ENCODE measurements at regions not wholly inside any gene's neighbourhood (a gene's known extent, or its start where the extent isn't known, plus 50 kb on each side); places are given as distances from the start of the nearest gene placed in this dataset.

GRCh38 chr12:90645181-90645580, 309.8 kb downstream of the CCER1 start:
- intact Hi-C loops (cut with DNase I), result no loop called here
- DNase-seq, result no peak
- TF ChIP-seq POLR2A (IDR thresholded peaks at IDR 0.05) (no peak), CTCF (IDR thresholded peaks at IDR 0.05) (no peak)
- H3K36me3 ChIP-seq (replicated peaks in 1 of 2; ENCODE audit: insufficient read depth in 1 of 2, low read depth in 2 of 2), result no peaks in the 10 kb centered on the region
- no peak overlapping the region for H3K27ac ChIP-seq
- WGBS, 2 donors, result 49 to 54% methylated on average over 1 of the region's 1 CpG
- H3K4me1 ChIP-seq, result no peaks in the 10 kb centered on the region
- no peaks in the 10 kb centered on the region for H3K27me3 ChIP-seq
- H3K4me3 ChIP-seq, result no peak overlapping the region
- no peak for ATAC-seq
- no peaks in the 10 kb centered on the region for H3K9me3 ChIP-seq

GRCh38 chr12:90631591-90632212, 323.3 kb downstream of the CCER1 start:
- H3K4me1 ChIP-seq, result no peaks in the 10 kb centered on the region
- no peak for ATAC-seq
- H3K27ac ChIP-seq, result no peak overlapping the region
- H3K27me3 ChIP-seq, result no peaks in the 10 kb centered on the region
- no peaks in the 10 kb centered on the region for H3K36me3 ChIP-seq (replicated peaks in 1 of 2; ENCODE audit: insufficient read depth in 1 of 2, low read depth in 2 of 2)
- H3K4me3 ChIP-seq, result no peak overlapping the region
- no peak for DNase-seq
- TF ChIP-seq POLR2A (IDR thresholded peaks at IDR 0.05) (no peak), CTCF (IDR thresholded peaks at IDR 0.05) (no peak)
- intact Hi-C loops (cut with DNase I), result no loop called here
- no peaks in the 10 kb centered on the region for H3K9me3 ChIP-seq
- 0% methylated on average over 1 of the region's 1 CpG for WGBS, 2 donors

- H3K27me3 ChIP-seq, result no peaks in the 10 kb centered on the region
- H3K4me1 ChIP-seq, result no peaks in the 10 kb centered on the region
- no peak overlapping the region for H3K4me3 ChIP-seq
- no peaks in the 10 kb centered on the region for H3K36me3 ChIP-seq (replicated peaks in 1 of 2; ENCODE audit: insufficient read depth in 1 of 2, low read depth in 2 of 2)
- no peaks in the 10 kb centered on the region for H3K9me3 ChIP-seq
- TF ChIP-seq CTCF (IDR thresholded peaks at IDR 0.05) (no peak), POLR2A (IDR thresholded peaks at IDR 0.05) (no peak)
- DNase-seq, result no peak
- intact Hi-C loops (cut with DNase I), result no loop called here
- ATAC-seq, result no peak
- no peak overlapping the region for H3K27ac ChIP-seq
Observed at GRCh38 chr12:90630006-90630405, 325.0 kb downstream of the CCER1 start.

GRCh38 chr12:90628213-90628612, 326.8 kb downstream of the CCER1 start:
- WGBS, 2 donors, result 28 to 29% methylated on average over 1 of the region's 1 CpG
- no peak for ATAC-seq
- DNase-seq, result no peak
- no peak for TF ChIP-seq CTCF (IDR thresholded peaks at IDR 0.05)
- TF ChIP-seq POLR2A (IDR thresholded peaks at IDR 0.05), result no peak
- no peaks in the 10 kb centered on the region for H3K9me3 ChIP-seq
- H3K4me1 ChIP-seq, result no peaks in the 10 kb centered on the region
- intact Hi-C loops (cut with DNase I), result no loop called here
- H3K27me3 ChIP-seq, result no peaks in the 10 kb centered on the region
- no peaks in the 10 kb centered on the region for H3K36me3 ChIP-seq (replicated peaks in 1 of 2; ENCODE audit: insufficient read depth in 1 of 2, low read depth in 2 of 2)
- no peak overlapping the region for H3K4me3 ChIP-seq
- no peak overlapping the region for H3K27ac ChIP-seq

GRCh38 chr12:90627180-90627896, 327.6 kb downstream of the CCER1 start:
- WGBS, 2 donors, result 60 to 65% methylated on average over 6 of the region's 6 CpGs
- Histone ChIP-seq H3K4me3 (no peak overlapping the region), H3K27ac (no peak overlapping the region), H3K27me3 (no peaks in the 10 kb centered on the region), H3K36me3 (replicated peaks in 1 of 2; ENCODE audit: insufficient read depth in 1 of 2, low read depth in 2 of 2) (no peaks in the 10 kb centered on the region), H3K4me1 (no peaks in the 10 kb centered on the region), H3K9me3 (no peaks in the 10 kb centered on the region)
- ATAC-seq (no peak), DNase-seq (no peak)
- intact Hi-C loops (cut with DNase I), result no loop called here
- TF ChIP-seq POLR2A (IDR thresholded peaks at IDR 0.05), result no peak
- no peak for TF ChIP-seq CTCF (IDR thresholded peaks at IDR 0.05)
